NCI-H82 treated with DMSO at 0.1 percent for 48 hours (cell line): ENCODE measurements at regions not wholly inside any gene's neighbourhood (a gene's known extent, or its start where the extent isn't known, plus 50 kb on each side); places are given as distances from the start of the nearest gene placed in this dataset.

Experiments used
- DNase-seq: peaks from one replicate; lab custom pipeline; 2025; ENCODE audit not compliant: unreplicated experiment; lab: John Stamatoyannopoulos, UW

DNA sequence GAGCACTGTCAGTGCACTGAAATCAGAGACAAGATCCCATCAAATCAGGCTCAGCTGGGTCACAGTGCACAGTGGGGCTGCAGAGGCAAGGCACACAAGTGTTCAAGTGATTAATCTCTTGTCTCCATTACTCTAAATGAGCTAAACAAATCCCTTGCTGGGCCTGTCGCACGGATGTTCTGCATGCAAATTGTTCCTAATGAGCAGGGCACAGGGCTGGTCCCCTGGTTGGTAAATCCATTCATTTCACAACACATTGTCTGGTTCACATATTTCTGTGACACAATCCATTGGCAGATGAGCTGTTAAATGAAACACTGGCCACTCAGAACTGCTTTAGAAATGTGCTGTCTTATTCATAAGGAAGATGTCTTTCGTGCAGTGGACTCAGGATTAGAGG lies 167.9 kb upstream of the BRINP1 start:
- no peak for DNase-seq

DNA sequence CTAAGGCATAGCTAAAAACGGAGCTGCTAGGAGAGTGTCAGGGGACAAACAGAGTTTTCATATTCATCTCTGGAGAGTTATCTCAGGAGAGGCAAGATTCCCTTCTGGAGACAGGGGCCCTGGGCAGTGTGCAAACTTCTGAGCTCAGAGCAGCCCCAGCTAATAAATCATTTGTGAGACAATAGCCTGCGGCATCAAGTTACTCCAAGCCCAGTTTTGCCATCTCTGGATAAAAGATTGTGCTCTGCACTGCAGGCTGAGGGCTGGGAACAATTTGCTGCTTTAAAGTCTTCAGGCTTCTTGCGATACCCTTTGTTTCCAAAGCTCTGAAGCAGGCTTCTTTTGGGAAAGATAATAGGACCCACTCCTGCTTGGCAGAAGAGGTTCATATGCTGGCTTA lies 164.3 kb upstream of the BRINP1 start:
- DNase-seq, result no peak

DNA sequence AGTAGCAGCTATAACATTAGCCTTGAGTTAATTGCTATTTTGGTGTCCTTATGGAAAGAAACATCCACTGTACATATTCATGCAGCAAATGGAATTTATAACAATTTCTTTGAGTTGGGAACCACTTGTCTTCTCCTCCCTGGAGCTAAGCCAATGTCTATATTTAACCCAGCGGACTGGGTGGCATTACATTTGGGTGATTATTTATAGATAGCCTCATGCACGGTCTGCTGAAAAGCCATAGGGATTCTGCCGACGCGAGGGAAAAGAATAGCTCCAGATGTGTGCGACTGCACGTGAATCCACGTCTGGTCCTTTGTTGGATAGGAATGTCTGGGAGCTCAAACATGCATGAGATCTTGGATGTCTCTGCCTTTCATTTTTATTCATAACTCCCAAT lies 157.5 kb upstream of the BRINP1 start:
- no peak for DNase-seq

DNA sequence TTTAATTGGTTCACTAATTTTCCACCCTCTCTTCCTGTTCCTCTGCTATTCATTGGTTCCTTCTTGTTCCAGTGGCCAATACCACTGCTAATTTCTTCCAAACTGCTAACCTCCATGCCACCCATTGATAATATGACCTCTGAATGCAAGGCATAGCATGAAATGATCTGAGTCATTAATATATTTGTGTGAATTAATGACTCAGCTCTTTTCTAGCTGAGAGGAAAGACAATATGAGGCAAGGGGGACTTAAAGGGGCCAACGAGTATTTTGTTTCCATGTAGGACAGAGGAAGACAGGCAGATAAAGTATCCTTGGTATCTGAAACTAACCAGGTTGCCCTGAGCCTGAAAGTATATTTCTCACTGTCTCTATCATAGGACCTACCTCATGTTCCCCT lies 154.3 kb upstream of the BRINP1 start:
- DNase-seq, result no peak

DNA sequence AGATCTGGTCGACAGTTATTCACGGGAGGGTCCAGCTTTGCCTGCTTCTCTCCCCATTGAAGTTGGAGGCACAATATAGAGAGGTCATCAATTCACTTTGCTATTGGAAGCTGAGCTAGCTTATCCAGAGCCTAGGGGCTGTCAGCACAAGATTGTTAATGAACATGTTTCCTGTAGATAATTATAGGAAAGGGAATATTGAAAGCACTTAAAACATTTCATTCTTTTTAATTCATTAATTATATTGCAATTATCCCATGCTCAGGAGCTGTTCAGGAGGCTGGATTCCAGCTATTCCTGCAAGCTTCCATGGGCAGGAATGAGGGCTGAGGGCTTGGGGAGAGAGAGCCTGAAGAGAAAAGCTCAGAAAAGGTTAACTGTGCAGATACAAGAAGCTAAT lies 153.1 kb upstream of the BRINP1 start:
- no peak for DNase-seq

DNA sequence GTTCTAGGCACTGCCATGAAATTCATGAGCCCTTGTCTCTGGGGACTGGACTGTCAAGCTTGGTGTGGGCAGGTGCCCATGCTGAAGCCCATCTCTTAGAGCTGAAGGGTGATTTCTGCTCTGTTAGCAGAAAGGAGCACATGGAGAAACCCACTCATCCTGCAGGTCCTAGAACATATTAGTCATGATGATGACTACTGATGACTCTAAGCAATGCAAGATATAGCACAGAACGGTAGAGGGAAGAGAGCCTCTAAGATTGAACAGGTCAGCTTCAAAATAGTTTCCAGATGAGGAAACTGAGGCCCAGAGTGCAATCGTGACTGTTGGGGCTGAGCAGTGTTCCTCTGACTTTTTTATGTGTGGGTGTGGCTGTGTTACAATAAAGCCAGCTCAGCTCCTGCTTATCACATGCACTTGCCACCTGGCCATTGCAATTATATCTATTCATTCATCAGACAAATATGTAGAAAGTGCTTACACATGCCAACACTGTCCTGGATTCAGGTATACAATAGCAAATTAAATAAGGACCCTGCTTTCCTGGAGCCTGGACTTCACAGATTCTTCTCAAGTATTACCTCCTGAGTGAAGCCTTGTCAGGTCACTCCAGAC lies 140.2 kb upstream of the BRINP1 start:
- no peak for DNase-seq

DNA sequence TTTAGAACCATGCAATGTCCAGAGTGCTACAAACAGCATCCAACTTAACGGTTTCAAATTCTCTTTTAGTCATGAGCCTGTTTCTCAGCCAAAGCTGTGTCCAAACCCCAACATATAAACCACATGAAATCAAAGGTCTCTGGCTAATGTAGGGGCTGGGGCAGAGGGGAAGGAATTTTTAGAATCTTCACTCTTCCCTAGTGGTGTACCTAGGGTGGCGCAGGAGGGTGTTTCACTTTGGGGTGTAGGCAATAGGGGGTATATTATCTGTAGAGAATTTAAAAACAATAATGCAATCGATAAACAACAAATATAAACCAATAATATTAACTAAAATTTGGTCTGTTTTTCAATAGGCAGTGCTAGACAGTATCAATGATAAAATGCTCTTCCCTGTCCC lies 132.1 kb upstream of the BRINP1 start:
- DNase-seq, result no peak

DNA sequence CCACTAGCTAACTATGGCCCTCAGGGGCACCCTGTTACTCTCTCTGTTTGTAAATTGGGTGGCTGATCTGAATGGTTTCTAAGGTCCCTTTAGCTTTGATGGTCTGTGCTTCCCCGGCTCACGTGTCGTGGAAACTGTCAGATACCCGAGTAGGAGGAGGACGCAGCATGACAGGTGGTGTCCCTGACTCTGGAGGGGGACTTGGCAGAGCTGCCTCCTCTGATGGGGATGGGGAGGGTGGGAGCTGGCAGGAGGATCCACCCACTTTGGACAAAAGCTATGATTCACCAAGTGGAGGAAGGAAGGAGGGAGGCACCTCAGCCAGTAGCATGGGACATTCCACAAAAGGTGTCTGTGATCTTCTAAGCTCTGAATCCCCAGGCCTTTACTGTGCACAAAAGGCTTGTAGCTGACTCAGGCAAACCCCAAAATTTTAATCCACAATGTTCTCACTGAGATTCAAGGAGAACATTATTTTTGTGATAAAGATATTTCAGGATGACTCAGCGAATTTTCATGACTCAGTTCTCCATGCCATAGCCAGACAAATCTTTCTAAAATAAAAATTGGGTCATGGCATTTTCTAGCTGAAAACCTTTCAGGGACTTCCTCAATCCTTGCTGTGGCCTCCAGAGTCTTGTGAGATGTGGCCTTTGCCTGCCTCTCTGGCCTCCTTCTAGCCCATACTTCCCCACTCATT lies 131.0 kb upstream of the BRINP1 start:
- DNase-seq, result no peak

DNA sequence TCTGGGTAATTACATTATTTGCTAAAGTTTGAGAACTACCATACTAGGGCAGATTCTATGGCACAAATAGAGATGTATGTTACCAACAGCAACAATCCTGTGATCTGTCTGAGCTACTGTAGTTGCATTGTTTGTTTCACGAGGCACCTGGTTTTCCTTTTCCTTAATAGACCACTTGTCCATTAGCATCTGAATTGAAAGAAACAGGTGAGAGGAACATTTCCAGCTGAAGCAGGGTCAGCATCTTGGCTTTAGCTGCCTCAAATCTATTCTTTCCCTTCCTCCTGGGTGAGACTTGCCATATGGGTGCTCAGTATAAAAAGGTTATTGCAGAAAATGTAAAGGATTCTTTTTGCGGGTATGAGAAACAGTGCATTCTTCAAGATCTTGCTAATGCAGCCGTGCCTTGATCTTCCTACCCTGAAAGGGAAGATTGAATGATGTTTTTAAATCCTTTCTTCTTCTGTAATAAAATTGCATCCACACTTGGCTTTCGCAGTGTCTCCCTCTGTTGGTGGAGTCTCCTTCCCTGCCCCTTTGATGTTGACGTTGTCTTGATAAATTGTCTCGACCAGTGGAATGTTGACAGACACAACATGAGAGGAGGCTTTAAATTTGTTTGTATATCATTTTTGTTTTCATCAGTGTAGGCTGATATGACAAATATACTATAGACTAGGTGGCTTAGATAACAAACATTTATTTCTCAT lies 118.0 kb upstream of the BRINP1 start:
- DNase-seq, result no peak

DNA sequence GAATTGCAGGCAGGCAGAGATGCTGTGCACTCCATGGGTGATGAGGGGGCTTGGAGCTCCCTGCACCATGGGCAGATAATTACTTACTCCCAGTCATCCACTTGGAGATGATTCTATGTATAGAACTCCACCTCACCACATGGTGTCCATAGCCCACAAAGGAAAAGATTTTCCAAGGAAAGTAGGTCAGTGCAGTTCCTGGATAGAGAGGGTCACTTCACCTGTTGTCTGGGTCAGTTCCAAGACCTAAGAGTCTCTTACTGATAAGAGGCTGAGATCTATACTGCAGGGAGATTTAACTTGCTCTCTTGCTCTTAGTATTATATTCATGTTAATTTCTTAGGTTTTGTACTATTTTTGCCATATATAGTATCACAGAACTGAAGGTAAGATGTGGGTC lies 113.9 kb upstream of the BRINP1 start:
- DNase-seq, result no peak

DNA sequence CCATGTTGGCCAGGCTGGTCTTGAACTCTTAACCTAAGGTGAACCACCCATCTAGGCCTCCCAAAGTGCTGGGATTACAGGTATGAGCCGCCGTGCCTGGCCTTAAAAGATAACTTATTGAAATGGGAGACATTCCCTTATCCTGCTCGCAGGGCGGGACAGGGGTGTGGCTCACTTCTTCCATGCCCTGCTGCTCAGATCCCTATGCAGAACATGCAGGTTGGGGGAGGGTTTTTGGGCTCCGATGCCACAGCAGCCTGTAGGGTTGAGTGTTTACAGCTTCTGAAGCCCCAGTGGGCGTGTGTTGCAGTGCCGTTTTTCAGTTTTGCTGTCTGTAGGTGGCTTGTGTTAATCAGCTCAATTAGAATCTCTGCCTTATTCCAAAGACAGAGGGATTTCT lies 108.0 kb upstream of the BRINP1 start:
- no peak for DNase-seq

DNA sequence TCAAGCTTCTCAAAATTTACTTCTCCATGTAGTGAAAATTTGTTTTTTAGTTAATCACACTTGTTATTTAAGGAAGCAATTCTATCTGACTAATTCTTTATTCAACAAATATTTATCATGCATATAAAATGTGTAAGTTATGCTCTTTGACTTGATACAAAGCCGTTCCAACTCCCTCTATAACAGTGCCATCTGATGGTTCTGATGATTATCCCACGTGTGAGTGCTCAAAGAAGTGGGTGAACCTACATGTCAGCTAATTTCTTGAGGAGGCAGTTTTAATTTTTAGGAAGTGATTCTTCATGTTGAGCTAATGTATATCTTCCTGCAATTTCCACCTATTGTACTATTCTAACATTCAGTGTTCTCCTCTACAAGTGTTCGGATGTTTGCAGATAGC lies 88.8 kb upstream of the BRINP1 start:
- DNase-seq, result no peak

DNA sequence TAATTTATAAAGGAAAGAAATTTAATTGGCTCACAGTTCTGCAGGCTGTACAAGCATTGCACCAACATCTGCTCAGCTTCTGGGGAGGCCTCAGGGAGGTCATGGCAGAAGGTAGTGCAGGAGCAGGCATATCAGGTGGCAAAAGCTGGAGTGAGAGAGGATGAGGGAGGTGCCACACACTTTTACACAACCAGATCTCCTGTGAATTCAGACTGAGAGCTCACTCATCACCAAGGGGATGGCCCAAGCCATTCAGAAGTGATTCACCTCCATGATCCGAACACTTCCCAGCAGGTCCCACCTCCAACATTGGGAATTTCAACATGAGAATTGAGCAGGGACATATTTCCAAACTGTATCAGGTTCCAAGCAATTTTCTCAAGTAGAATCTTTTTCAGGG lies 84.7 kb upstream of the BRINP1 start:
- no peak for DNase-seq

DNA sequence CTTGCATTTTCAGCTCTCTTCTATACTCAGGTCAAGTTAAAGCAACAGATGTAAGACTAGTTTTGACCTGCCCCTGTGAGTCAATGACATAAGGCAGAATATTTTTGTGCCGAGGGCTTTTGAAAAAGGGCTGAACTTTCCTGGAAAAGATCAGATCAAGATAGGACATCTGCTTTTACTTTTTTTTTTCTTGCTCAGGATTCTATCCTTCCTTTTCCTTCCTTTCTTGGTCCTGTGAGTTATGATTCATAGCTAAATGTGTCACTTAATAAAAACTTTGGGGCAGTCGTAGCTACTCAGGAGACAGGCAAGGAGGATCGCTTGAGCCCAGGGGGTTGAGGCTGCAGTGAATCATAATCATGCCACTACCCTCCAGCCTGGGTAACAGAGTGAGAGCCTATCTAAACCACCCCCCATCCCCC lies 84.3 kb upstream of the BRINP1 start:
- DNase-seq, result no peak

DNA sequence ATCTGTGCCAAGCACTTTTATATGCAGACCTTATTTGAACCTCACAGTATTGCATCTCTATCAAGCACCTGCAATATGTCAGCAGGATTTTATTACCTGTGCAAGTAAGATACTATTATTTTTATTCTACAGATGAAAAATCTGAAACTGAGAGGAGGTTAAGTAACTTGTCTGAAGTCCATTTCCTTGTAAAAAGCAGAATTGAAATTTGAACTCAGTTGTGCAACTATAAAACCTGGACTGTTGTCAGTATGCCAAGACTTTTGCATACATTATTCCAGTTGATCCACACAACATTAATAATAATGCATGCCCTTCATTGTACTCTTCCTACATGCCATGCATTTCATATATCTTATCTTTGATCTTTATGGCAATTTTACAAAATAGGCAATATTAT lies 82.2 kb upstream of the BRINP1 start:
- DNase-seq, result no peak

DNA sequence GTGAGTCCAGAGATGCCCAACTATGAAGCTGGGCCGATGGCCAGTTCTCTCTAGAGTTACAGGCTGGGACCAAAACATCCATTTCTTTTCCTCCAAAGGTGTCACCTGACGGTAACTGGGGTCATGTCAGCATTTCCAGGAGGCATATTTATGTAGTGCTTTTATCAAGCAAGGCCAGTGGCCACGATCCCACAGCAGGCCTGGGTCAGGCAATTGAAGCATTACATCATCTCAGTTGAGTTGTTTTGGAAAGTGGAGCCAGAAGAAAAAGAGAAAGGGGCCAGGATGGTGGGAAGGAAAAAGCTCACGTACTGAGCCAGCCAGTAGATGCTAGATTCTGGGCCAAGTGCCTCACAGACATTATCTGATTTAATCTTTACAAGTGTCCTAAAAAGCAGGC lies 73.9 kb upstream of the BRINP1 start:
- DNase-seq, result no peak

DNA sequence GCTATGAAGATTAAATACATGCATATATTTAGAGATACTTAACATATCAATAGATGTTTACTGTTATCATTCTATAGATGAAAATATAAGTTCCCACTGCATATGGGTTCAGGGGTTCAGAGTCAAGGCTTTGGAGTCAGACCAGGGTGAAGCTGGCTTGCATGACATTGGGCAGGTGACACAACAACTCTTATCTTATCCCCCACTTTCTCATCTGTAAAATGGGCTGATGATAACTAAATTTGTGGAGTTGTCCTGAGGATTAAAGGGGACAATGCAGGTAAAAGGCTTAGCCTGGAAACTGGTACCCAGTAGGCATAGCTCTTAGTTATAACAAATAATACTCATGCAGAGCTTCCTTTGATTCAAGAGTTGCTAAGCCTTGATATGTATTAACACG lies 72.6 kb upstream of the BRINP1 start:
- DNase-seq, result no peak

DNA sequence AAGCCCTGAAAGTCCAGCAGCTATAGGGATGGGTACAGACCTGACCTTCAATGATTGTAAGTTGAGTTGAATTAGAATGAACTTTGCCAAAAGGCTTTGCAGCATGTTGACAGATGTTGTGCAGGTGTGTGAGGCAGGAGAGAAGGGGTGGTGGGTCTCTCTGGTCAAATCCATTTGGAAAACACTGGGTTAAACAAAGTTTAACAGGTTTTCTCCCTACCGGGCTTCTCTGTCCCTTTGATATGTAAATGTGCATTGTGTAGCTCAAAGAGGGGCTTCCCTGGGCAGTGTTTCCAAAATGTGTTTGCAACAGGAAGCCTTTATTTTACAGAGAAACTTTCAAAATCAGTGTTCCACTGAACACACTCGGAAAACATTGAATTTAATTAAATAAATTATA lies 72.1 kb upstream of the BRINP1 start:
- DNase-seq, result no peak

DNA sequence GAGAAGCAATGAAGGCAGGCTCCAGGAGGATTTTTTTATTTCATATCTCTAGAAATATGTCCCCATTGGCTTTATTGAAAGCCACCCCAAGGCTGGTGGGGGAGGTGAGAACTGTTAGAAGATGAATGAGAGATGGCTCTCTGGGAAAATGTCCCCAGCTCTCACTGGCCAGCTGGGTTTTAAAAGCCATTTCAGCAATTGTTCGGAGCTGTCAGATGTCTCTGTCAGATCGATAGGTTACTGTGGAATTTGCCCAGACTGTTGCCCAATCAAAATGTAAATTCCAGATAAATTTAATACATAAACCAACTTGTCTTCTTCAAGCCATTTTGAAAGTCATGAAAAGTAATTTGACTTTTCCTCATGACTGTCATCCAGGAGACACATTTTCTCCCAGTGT lies 67.0 kb upstream of the BRINP1 start:
- DNase-seq, result no peak

DNA sequence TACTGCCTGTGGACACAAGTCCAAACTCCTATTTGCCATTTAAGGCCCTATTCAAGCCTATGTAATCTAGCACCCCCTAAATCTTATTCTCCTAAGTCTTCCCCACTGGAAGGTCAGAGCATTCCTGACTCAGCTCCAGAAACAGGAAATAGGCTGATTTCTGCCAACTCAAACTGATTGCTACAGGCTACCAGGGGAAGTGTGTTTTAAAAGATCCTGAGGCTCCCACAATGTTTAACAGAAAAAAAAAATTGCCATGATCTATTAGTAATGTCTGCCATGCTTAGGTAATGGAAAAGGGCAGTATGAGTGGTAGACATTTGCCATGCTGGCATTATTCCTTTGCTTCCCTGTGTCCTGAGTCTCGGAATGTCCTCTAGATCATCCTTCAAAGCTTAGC lies 65.8 kb upstream of the BRINP1 start:
- DNase-seq, result no peak

DNA sequence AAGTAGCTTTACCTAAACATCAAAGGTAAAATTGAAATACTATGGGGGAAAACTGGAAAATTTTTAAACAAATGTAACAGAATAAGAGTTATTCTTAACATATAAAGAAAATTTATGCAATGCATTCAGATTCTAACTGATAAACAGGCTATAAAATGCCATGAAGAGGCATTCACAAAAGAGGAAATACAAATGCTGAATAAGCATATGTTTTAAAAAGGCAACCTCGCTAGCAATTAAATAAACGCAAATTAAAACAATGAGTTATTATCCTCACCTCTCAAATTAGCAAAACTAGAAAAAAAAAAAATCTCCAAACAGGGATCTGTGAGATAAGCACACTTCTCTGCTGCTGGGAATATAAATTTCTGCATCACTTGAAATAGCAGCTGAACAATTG lies 63.2 kb upstream of the BRINP1 start:
- no peak for DNase-seq

DNA sequence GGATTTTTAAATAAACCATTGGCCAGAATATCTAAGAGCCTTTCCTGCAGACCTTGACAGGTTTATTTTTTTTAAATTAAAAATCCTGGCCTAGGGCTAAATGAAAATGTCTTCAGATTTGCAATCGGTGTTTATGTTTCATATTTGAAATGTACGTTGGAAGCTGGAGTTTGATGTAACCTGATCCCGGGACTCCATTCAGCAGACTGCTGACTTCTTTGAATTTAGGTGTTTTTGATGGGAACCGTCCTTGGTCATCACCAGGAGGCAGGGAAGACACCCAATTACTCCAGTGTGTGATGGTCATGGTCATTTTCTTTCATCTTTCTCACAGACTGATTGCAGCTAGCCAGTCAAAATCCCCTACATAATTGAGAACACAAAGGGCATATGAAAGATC lies 60.1 kb upstream of the BRINP1 start:
- no peak for DNase-seq

DNA sequence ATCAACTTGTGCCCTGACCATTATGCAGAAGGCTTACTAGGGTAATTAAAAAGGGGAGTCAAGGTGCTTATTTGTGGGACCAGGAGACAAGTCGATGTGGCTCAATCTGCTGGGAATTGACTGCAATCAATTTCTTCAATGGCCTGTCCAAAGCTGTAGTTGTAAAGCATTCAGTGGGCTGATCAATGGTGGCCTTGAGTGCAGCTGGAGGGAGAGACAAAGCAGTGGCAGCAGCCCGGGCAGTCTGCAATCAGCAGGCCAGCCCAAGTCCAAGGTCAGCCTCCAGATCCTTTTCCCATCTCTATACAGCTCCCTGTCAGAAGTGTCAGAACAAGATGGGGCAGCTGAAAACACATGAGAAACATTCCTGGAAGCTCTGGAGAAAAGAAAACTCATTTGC lies 51.0 kb upstream of the BRINP1 start:
- DNase-seq, result no peak
